DMS153 (cell line): ENCODE measurements at regions not wholly inside any gene's neighbourhood (a gene's known extent, or its start where the extent isn't known, plus 50 kb on each side); places are given as distances from the start of the nearest gene placed in this dataset.
A peak's percentile ranks its signal among the peaks of the same experiment; 100 is the strongest.

ENCODE experiments used
- DNase-seq: peaks from one replicate; lab custom pipeline; 2025; lab: John Stamatoyannopoulos, UW

DNA sequence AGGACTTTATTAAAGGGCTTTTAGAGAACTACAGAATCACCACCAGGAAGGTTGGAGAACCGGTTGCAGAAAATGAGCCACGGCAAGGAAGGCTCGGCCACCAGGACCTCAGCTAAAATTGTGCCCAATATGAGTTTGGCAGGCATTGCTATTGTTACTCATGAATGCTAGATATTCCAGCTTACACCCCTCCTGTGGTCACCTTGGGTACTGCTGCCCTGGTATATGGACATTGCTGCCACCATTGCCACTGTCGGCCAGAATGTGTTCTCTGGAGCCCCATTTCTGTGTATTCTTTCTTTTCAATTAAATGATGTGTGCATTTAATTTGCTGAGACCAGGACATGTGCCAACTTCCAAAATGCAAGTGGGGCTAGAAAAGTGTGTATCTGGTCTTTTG lies 626.7 kb upstream of the BOD1L1 start:
- no peak for DNase-seq

DNA sequence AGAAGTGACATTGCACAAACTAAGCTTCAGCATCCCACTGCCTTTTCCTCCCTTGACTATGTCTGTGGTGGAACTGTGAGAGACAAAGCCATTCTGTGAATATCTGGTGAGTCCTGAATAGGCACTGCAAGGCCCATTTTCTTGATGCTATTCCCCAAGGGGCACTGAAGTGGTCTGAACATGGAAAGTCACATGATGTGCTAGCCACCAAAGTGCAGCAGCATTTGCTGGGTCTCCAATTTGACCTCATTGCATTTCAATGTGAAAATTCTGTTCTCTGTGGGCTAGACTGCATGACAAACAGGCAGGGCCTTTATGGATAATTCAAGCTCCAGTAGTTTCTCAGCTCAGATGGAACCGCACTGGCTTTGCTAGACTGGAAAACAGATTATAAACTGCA lies 627.4 kb upstream of the BOD1L1 start:
- DNase-seq, result no peak

DNA sequence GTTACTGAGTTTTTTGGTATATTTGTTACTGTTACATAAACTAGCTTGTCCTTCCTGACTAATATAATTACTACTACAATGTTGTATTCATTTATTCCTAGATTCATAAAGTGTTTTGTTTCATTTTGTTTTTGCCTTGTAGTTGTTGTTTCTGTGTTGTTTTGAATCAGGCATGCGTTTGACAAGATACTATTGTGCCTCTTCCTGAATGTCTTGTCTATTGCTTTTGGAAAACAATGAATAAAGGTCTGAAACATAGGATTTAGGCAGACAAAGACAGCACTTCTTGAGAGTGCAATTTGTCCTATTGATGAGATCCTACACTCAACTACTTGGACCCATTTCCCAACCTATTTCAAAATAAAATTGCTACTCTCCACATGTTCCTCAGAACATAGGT lies 630.4 kb upstream of the BOD1L1 start:
- DNase-seq, result no peak

DNA sequence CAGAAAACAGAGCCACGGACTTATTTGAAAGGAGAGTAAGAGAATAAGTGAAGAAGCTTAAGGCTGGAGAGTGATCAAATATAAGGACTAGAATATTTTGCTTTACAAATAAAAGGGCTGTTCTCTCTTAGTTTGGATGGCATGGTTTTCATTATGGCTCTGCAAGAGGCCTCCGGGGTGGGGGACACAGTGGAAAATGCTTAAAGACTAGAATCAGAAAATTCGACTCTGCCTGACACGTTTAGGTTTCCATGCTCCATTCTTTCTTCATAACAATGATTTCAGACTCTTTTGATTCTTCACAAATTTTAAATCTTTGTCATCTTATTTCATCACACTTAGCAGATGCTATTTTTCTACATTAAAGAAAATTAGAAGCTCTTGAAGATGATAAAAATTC lies 632.4 kb upstream of the BOD1L1 start:
- DNase-seq, result no peak

DNA sequence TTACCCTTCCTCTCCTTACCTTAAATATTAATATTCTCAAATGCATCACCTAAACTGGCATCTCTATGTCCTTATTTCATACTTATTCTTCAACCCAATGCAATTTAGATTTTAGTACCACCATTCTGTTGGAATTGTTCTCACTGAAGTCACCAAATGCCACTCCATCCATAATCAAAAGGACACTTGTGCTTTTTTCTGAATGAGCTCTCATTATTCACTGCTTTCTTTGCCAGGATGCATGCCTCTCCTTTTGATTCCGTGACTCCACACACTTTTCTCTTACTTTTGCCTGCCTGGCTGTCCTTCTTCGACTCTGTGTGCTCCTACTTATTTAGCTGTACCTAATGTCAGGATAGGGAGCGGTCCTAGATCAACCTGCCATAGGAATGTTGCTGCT lies 633.1 kb upstream of the BOD1L1 start:
- no peak for DNase-seq

DNA sequence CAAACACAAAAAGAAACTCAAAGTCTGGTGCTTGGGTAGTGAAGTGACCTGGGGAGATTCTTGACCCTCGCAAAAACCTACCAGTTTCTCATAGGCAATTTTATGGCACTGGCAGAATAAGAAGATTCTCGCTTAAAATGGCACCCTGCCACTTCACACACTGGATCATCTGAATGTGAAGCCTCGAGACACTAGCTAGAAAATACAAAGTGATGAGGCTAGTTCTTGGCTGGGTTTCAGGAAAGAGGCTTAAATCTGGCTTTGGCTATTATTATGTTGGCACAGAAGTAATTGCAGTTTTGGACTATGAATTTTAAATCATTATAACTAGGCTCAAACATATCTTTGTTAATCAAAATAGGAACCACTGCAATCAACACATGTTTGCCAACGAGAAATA lies 634.7 kb upstream of the BOD1L1 start:
- no peak for DNase-seq

DNA sequence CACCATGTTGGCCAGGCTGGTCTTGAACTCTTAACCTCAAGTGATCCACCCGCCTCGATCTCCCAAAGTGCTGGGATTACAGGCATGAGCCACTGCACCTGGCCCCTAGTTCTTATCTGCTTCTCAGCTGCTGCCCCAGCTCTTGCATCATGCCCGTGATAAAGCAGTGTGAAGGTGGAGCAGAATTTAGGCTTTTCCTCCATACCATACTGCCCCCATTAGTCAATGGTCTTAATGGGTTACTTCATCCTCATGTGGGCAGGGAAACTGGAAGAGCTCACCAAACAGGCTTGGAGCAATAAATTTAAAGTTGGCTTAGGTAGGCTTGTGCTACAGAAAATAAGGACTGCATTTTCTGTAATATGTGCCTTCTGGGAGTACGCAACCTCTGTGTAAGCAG lies 636.9 kb upstream of the BOD1L1 start:
- no peak for DNase-seq

DNA sequence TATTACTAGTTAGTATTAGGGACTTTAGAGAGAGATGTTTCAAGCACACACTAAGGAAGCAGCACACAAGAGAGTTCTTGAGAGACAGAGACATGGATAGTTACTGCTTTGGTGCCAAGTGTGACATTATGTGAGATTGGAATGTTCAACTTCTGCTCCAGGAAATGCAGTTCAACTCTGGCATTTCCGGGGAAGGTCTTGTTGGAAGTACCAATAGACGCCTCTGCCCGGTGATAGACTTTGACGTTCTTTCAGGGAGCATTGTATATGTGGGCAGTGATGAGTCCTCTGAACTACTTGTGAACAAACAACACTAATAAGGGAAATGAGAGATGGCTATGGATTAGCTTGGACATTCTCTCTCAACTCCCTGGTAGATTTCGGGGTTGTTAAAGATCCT lies 638.1 kb upstream of the BOD1L1 start:
- no peak for DNase-seq

DNA sequence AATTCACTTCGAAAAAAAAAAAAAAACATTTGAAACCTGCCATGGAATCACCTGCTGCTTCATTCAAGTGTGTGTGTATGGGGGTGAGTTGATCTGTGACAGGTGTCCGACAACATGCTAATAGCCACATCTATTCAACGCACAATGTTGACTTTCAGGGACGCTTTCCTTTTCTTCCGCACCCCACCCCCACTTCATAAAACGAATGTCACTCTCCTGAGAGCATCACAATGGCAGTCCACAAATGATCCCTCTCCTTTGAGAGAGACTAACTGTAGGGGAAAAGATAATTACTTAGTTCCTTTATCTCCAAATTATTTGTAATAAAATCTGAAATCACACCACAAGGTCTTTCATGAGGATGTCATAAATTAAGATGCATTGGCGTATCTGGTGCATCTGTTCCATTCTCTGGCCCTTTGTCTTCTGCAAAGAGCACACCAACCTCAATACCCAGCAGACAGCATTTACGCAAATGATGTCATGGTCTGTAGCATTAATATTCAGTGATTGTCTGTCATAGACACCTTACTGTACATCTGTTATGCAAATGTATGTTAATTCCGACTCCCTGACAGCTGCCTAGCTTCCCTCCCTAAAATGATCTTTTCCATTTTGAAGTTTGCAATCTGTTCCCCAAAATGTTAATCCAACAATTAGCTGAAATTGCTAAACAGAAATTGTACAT lies 640.0 kb upstream of the BOD1L1 start:
- peak; percentile 92 for DNase-seq

DNA sequence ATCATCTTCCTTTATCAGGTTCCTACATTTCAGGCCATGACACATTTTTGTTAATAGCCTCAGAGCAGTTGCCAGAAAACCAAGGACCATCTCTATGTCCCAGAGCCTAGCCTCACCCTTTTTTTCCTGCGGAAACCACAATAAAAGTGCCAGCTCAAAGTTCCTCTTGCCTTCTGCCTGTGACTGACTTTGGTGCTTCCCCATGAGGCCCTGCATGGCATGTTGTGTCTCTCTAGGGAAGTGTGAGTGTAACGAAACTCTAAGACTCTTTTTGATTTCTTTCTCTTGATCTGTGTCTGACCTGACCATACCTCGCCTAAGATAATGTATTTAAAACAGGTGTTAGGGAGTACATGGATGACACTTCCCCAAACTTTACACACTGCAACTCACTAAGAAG lies 642.3 kb upstream of the BOD1L1 start:
- no peak for DNase-seq

DNA sequence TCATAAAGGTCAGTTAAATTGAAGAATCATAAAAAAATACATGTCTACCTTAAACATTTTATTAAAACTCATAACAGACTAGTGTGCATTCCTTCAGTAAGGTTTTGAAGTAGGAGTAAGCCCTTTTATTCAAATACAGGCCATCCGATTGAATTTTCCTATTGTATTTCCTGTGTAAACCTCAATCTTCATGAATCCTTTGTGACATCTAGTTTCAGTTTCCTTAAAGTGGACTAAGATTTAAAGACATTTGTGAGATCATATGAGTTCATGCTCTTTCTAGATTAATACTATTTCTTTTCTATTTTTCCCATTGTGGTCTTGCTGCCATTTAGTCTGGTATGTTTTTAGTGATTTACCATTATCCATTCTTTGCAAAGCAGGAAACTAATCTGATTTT lies 644.7 kb upstream of the BOD1L1 start:
- no peak for DNase-seq

DNA sequence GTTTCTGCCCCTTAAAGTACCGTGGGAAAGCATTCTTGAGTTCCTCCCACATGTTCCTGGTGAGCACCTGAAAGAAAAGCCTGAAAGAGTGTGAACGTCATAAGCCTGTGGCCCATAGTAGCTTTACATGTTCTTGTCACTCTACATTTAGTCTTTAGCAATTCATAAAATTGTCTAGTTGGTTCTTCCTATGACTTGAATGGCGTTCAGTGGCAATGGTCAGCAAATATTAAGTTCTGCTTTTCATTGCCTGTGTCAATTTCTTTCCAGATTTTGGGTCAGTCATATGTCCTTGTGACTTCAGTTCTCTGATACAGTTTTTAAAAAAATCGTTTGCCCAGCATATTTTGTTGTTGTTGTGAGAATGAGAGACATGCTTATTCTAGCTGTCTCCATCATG lies 650.0 kb upstream of the BOD1L1 start:
- DNase-seq, result no peak

DNA sequence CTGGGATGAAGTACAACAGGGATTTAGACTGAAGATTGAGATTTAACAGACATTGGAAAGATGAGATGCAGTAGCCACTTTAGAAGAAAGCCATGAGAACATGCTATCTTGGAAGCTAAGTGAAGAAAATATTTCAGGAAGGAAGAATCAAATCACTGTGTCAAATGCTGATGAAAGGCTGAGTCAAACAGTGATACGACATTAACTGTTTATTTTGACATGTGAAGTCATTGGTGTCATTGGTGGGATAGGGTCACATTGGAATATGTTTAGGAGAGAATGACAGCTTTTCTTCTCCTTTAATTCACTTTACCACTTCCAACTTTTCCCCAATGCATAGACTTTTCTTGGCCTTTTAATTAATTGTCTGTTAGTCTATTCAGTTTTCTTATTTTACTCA lies 653.0 kb upstream of the BOD1L1 start:
- no peak for DNase-seq

DNA sequence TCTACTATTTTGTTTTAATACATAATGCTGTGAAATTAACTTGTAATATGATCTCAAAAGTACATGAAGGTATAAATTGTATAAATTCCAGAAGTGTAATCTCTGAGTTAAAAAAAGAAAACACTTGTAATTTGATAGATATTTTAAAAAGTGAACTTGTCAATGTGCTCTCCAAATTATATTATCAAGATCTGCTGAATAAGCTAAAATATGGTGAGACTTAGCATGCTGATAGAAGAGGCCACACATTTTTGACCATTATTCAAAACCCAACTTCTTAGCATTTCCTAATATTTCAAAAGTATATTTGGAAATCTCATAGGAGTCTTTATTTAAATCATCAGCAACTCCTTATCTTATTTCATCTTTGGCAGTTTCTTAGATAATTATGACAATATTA lies 657.1 kb upstream of the BOD1L1 start:
- no peak for DNase-seq

DNA sequence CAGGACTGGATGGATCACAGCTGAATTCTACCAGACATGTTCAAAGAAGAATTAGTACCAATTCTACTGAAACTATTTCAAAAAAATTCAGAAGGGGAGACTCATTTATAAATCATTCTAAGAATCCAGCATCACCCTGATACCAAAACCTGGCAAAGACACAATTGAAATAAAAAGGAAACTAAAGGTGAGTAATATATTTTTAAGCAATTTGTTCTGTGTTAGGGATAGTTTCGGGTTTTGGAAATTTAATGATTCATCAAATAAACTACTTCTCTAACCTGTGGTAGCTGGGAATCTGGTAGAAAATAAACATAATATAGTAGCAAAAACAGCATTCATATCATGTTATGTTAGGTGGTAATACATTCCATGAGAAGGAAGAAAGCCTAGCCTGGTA lies 662.2 kb upstream of the BOD1L1 start:
- DNase-seq, result no peak

DNA sequence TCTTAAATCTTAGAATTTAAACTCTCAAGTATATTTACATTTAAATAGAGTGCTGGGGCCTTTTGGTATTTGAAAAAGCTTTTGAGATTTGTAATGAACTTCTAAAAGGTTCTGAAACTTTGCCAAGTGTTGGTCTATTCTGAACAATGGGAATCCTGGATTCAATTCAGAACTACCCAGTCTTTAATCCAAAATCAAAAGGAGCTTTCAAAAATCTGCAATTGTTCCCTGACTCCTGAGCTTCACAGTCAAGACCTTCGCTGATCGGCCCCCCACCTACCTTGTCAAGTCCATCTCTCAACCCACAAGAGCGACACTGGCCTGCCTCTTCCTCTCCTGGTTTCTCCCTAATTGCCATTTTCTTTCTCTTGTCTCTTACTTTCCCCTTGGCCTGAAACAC lies 666.1 kb upstream of the BOD1L1 start:
- DNase-seq, result no peak

DNA sequence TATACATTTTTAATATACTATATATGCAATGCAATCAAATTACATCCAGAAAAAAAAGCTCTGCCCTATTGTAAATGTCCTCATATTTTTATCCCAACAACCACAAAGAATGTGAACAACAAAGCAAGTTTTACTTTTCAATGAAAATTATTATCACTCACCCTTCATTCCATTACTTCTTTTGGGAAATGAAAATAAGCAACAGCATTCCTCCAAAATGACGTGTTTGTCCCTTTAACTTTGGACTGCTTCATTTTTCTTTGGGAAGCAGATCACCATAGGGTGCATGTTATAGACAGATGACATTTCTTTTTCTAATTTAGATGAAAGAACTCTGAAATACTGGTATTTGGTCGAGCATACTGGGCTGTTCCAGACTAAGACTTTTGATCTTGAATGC lies 667.1 kb upstream of the BOD1L1 start:
- DNase-seq, result no peak

DNA sequence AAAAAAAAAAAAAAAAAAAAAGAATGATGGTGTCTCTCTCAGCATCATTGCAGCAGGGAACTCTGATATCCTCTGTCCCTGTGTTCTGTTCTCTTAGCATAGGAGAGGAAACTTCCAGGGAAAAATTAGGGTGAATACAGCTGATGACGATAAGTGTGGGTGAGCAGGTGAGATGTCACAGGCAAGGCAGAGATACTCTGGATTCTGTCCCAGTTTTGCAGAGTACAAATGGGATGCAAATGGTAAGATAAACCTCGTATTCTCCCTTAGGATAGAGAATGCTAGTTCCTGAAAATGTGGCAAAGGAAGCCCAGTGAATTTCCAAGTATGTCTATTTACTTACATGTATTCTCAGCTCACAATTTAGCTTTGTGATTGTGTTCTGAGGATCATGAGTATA lies 671.6 kb upstream of the BOD1L1 start:
- DNase-seq, result no peak

DNA sequence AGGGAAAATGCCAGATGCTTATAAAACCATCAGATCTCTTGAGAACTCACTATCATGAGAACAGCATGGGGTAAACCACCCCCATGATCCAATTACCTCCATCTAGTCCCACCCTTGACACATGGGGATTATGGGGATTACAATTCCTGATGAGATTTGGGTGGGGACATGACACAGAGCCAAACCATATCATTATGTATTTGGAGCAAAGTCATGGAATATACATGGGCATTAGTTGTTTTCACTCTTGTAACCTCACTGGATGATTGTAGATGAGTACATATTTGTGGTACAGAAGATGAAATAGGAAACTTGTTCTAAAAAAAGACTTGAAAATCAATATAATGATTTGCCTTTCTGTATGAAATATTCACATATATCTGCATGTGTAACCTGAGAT lies 674.5 kb upstream of the BOD1L1 start:
- DNase-seq, result no peak

DNA sequence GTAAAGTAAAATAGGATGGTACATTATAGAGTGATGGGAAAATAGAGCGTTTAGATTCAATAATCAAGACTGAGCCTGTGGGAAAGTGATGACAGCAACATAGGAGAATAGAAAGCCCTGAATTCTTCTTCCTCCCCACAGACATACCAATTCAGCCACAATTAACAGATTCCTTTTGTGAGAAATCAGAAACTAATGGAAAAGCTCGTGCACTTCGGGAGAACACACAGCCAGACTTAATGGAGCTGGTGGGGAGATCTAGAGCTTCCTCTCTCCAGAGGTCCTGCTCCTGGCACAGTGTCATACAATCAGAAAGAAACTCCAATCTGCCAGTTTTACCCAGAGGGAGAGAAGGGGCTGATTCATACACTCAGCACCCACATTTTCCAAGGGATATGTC lies 676.3 kb upstream of the BOD1L1 start:
- DNase-seq, result no peak

DNA sequence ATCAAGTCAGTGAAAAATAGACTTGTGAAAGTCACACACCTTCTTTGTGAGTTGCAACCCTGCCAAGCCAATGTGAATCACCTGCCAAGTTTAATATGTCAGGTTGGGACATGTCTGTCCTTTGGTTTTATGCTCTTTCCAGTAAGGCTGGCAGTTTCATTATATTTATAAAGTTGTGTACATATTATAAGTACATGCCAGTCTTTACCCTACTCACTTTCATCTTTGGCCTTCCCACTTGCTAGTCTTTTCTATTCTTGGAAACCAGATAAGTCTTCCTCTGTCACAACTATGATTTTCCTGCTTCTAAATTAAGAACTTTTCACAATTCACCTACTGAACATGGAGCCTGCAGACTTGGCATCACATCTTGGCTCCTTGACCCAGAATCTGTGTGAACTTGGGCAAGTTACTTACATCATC lies 680.7 kb upstream of the BOD1L1 start:
- DNase-seq, result peak; percentile 11

DNA sequence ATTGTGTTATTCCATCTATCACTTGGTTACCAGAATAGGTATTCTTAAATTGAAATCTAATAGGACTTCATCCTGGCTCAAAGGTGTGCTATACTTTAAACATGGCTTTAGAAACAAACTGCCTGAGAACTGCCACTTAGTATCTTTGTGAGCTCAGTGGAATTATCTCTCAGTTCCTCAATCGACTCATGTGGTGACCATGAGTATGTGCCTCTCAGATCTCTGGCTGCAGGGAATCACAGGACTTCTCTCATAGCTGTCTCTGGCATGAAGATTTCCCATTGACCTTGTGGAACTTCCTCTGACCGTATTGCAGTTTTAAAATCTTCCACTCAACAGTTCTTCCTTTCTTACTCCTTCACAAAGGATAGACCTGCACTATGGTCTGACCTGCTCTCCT lies 681.9 kb upstream of the BOD1L1 start:
- no peak for DNase-seq

DNA sequence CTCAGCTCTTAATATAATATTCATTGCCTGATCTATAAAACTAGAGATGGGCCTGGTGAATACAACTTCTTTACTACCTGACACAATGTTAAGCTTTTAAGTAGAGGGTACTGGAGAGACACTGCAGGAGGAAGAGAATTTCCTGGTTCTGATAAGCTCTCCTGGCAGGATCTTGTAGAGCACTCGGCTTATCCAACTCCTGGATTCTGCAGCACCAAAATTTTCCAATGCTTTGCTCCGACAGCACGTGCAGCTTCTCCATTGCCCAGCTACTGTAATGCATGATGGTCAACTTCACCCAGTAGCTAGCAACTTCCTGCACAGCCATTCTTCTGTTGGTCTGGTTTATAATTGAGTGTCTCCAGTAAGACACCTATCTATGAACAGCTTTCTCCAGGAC lies 686.2 kb upstream of the BOD1L1 start:
- DNase-seq, result no peak

DNA sequence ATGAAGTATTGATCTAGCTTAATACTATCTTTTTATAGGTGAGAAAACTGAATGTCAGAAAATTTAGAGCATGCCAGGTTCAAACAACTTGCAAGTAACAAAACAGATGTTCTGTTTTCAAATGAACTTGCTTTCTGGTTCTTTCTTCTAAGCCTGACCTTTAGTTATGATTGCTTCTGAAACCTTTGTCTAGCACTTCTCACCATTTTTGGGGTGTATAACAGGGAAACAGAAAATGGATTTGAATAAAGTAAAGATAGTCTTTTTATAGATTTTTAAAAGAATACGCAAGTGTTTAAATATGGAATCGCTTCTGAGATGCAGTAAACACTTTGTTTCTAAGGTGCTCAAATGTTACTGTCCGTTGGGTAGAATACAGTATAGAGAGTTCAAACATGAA lies 687.2 kb upstream of the CPEB2 start:
- DNase-seq, result no peak

DNA sequence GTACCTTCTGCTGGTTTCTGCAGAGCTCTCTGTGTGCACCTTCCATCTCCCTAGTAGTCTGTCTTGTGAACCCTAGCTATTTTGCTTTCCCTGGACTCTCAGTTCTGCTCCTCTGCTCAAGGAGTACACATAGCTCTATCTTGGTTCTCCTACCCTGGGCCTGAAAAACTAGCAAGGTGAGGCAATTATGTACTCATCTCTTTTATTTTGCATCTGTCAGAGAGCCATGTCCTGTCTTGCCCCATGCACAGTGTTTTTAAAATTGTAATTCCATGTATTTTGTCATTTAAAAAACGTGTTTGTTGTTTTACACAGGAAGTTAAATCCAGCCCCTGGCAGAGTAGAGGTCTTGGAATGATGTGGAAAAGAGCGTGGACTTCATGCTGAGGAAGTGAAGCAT lies 684.9 kb upstream of the CPEB2 start:
- DNase-seq, result no peak
